GM21825 (cell line): ENCODE measurements at regions not wholly inside any gene's neighbourhood (a gene's known extent, or its start where the extent isn't known, plus 50 kb on each side); places are given as distances from the start of the nearest gene placed in this dataset.

Source experiments
- ATAC-seq: cut with Tn5 transposase; IDR thresholded peaks from one replicate; pipeline ENCODE4 v1.9.1; 2021; ENCODE audit warnings: mild to moderate bottlenecking, moderate library complexity; ENCODE audit not compliant: unreplicated experiment

- no peak for ATAC-seq
These were observed 127.0 kb downstream of the CHSY1 start for GRCh38 chr15:101124731-101125451.

GRCh38 chr15:101123222-101123910 is 128.5 kb downstream of the CHSY1 start:
- ATAC-seq, result no peak

- ATAC-seq, result no peak
These were observed 129.0 kb downstream of the CHSY1 start for GRCh38 chr15:101122806-101123205.

GRCh38 chr15:101122266-101122665 is 129.6 kb downstream of the CHSY1 start:
- no peak for ATAC-seq

- peak; percentile 67 for ATAC-seq
These were observed 130.2 kb downstream of the CHSY1 start for GRCh38 chr15:101121511-101122090.

- no peak for ATAC-seq
These were observed 130.9 kb downstream of the CHSY1 start for GRCh38 chr15:101120987-101121386.

GRCh38 chr15:101120473-101120872 is 131.4 kb downstream of the CHSY1 start:
- ATAC-seq, result no peak
